ENCODE measurements at regions not wholly inside any gene's neighbourhood (a gene's known extent, or its start where the extent isn't known, plus 50 kb on each side); places are given as distances from the start of the nearest gene placed in this dataset.

GRCh38 chr5:68886814-68887213 lies 207.0 kb upstream of the SLC30A5 start:
- intact Hi-C loops (cut with DNase I) = no loop called here
- Histone ChIP-seq H3K4me3 (no peak overlapping the region), H3K27ac (no peak overlapping the region), H3K4me1 (no peaks in the 10 kb centered on the region), H3K27me3 (no peaks in the 10 kb centered on the region), H3K36me3 (replicated peaks in 1 of 2; ENCODE audit: insufficient read depth in 1 of 2, low read depth in 2 of 2) (no peaks in the 10 kb centered on the region), H3K9me3 (no peaks in the 10 kb centered on the region)
- TF ChIP-seq CTCF (IDR thresholded peaks at IDR 0.05) = no peak
- TF ChIP-seq POLR2A (IDR thresholded peaks at IDR 0.05) = no peak
- WGBS, 2 donors = 75 to 80% methylated on average over 4 of the region's 4 CpGs
- ATAC-seq = no peak
- DNase-seq = no peak

- TF ChIP-seq CTCF (IDR thresholded peaks at IDR 0.05) (no peak), POLR2A (IDR thresholded peaks at IDR 0.05) (no peak)
- Histone ChIP-seq H3K27me3 (no peaks in the 10 kb centered on the region), H3K4me1 (no peaks in the 10 kb centered on the region), H3K36me3 (replicated peaks in 1 of 2; ENCODE audit: insufficient read depth in 1 of 2, low read depth in 2 of 2) (no peaks in the 10 kb centered on the region), H3K4me3 (no peak overlapping the region), H3K27ac (no peak overlapping the region), H3K9me3 (no peaks in the 10 kb centered on the region)
- DNase-seq = no peak
- ATAC-seq = no peak
- WGBS, 2 donors = 62 to 78% methylated on average over 2 of the region's 2 CpGs
- intact Hi-C loops (cut with DNase I) = no loop called here
These were observed 202.1 kb upstream of the SLC30A5 start for GRCh38 chr5:68891718-68892117.

GRCh38 chr5:68894673-68895072 lies 199.1 kb upstream of the SLC30A5 start:
- H3K27ac ChIP-seq = no peak overlapping the region
- ATAC-seq (no peak), DNase-seq (no peak)
- H3K36me3 ChIP-seq (replicated peaks in 1 of 2; ENCODE audit: insufficient read depth in 1 of 2, low read depth in 2 of 2) = no peaks in the 10 kb centered on the region
- WGBS, 2 donors = 54 to 56% methylated on average over 3 of the region's 3 CpGs
- intact Hi-C loops (cut with DNase I) = no loop called here
- TF ChIP-seq CTCF (IDR thresholded peaks at IDR 0.05) = no peak
- TF ChIP-seq POLR2A (IDR thresholded peaks at IDR 0.05) = no peak
- no peaks in the 10 kb centered on the region for H3K9me3 ChIP-seq
- H3K4me1 ChIP-seq = no peaks in the 10 kb centered on the region
- no peaks in the 10 kb centered on the region for H3K27me3 ChIP-seq
- H3K4me3 ChIP-seq = no peak overlapping the region

- DNase-seq (peak in 2 of 4 donors; percentile 11 to 16), ATAC-seq (no peak)
- no peak for TF ChIP-seq POLR2A (IDR thresholded peaks at IDR 0.05)
- TF ChIP-seq CTCF (IDR thresholded peaks at IDR 0.05) = no peak
- Histone ChIP-seq H3K4me1 (no peaks in the 10 kb centered on the region), H3K27me3 (no peaks in the 10 kb centered on the region), H3K4me3 (no peak overlapping the region), H3K36me3 (replicated peaks in 1 of 2; ENCODE audit: insufficient read depth in 1 of 2, low read depth in 2 of 2) (no peaks in the 10 kb centered on the region), H3K27ac (no peak overlapping the region), H3K9me3 (no peaks in the 10 kb centered on the region)
- WGBS, 2 donors = 85 to 89% methylated on average over 4 of the region's 4 CpGs
- intact Hi-C loops (cut with DNase I) = no loop called here
These were observed 194.8 kb upstream of the SLC30A5 start for GRCh38 chr5:68898951-68899471.
